Large intestine (tissue), 3 donors: ENCODE measurements at regions not wholly inside any gene's neighbourhood (a gene's known extent, or its start where the extent isn't known, plus 50 kb on each side); places are given as distances from the start of the nearest gene placed in this dataset.

Experiments
- DNase-seq, 2 donors: peaks; one replicate each; pipeline versions ENCODE4 v3.0.0 to v3.0.0-alpha.2; 2013
- H3K27ac ChIP-seq: one replicate; pipeline ENCODE4 v1.5.1; 2013; ENCODE audit warnings: low read length
- H3K27me3 ChIP-seq: 2 replicates; pipeline ENCODE4 v1.6.1; 2013; ENCODE audit warnings: low read length; ENCODE audit not compliant: control insufficient read depth, insufficient read depth
- H3K36me3 ChIP-seq: 2 replicates; pipeline ENCODE4 v1.6.1; 2013; ENCODE audit warnings: low read length; ENCODE audit not compliant: control insufficient read depth, insufficient read depth
- H3K4me1 ChIP-seq: one replicate; pipeline ENCODE4 v1.6.1; 2013; ENCODE audit warnings: low read length; ENCODE audit not compliant: control insufficient read depth, insufficient read depth
- H3K4me3 ChIP-seq: one replicate; pipeline ENCODE4 v1.5.1; 2013; ENCODE audit warnings: low read length
- H3K9me3 ChIP-seq: one replicate; pipeline ENCODE4 v1.6.1; 2013; ENCODE audit warnings: mild to moderate bottlenecking, low read depth, low read length, moderate library complexity; ENCODE audit not compliant: control insufficient read depth
- WGBS: methylation state at CpG from one replicate; pipeline ENCODE4 v1.1.5; 2013; ENCODE audit warnings: low lambda C conversion rate; ENCODE audit not compliant: insufficient coverage; 5-methylcytosine and 5-hydroxymethylcytosine counted together

DNA sequence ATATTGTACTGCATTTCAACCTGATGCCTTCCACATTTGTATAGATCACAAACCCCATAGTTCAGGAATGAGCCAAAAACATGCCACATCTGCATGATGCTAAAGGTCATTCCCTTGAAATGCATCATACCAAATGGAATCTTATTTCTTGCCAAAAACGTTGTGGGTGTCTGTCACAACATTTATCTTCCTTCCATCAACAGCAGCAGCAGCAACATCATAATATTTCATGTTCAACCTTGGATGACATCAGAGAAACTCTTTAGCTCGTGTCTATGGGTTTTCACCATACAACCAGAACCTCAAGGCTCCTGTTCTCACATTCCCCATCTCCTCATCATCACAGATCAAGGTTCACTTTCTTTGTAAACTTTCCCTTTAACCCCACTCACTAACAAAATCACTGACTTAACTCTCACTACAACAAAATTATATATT is 221.3 kb upstream of the CTAGE1 start:
- Histone ChIP-seq H3K36me3 (no peaks in the 10 kb centered on the region), H3K27me3 (no peaks in the 10 kb centered on the region), H3K4me3 (no peak overlapping the region), H3K4me1 (no peaks in the 10 kb centered on the region), H3K9me3 (no peaks in the 10 kb centered on the region), H3K27ac (no peak overlapping the region)
- no CpG with 5 or more reads among the region's 2 CpGs for WGBS
- no peak for DNase-seq

DNA sequence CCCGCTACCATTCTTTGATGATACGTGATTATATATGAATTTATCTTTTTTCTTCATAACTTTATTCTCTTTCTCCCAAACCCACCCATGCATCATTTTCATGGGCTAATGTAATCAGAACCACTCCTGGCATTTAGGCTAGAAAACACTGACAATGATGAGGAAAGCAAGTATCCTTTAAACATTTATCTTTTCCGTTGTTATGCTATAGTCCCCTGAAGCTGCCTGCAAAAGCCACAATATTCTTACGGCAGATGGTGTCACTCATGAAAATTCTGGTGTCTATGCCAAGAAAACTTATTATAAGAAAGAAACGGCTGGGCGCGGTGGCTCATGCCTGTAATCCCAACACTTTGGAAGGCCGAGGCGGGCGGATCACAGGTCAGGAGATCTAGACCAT is 221.8 kb upstream of the CTAGE1 start:
- H3K9me3 ChIP-seq, result no peaks in the 10 kb centered on the region
- H3K4me3 ChIP-seq, result no peak overlapping the region
- H3K4me1 ChIP-seq, result no peaks in the 10 kb centered on the region
- no peak for DNase-seq
- no peak overlapping the region for H3K27ac ChIP-seq
- 94% methylated on average over 4 of the region's 10 CpGs for WGBS
- no peaks in the 10 kb centered on the region for H3K27me3 ChIP-seq
- no peaks in the 10 kb centered on the region for H3K36me3 ChIP-seq

DNA sequence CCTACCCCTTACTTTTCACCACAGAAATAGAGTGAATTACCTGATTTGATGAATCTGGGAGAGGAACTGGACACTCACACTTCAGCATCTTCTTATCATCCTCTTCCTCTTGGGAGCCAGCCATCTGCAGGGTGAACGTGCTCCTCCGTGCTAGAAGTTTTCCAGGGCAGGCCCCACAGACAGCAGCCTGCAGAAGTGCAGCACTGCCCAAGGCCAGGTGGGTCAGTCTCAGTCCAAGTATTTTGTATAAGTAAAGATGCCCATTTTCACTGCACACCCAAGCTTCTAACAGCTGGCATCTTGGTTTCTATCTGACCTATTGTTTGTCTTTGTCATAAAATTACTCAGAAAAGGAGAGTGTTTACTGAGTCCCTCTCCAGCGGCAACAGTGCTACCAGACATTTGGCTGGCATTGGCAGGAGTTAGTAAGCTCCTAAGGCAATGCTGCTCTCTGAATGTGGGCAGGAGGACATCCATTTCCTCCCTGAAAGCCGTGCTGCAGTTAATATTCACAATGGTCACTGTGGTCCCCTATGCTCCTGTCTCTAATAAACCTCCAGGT is 222.6 kb upstream of the CTAGE1 start:
- Histone ChIP-seq H3K9me3 (no peaks in the 10 kb centered on the region), H3K27ac (no peak overlapping the region), H3K27me3 (no peaks in the 10 kb centered on the region), H3K36me3 (no peaks in the 10 kb centered on the region), H3K4me1 (no peaks in the 10 kb centered on the region), H3K4me3 (no peak overlapping the region)
- WGBS, result no CpG with 5 or more reads among the region's 4 CpGs
- no peak for DNase-seq

- WGBS, result 94% methylated on average over 2 of the region's 4 CpGs
- DNase-seq, result no peak
Observed at GRCh38 chr18:22641958-22642357, 224.2 kb upstream of the CTAGE1 start.

GRCh38 chr18:22643731-22644130 is 226.0 kb upstream of the CTAGE1 start:
- no peaks in the 10 kb centered on the region for H3K4me1 ChIP-seq

More at GRCh38 chr18:22641958-22642357, 224.2 kb upstream of the CTAGE1 start:
- H3K36me3 ChIP-seq, result no peaks in the 10 kb centered on the region
- no peaks in the 10 kb centered on the region for H3K4me1 ChIP-seq
- no peaks in the 10 kb centered on the region for H3K27me3 ChIP-seq
- no peak overlapping the region for H3K27ac ChIP-seq
- H3K4me3 ChIP-seq, result no peak overlapping the region
- no peaks in the 10 kb centered on the region for H3K9me3 ChIP-seq

GRCh38 chr18:22650247-22650646 is 232.5 kb upstream of the CTAGE1 start:
- no peaks in the 10 kb centered on the region for H3K4me1 ChIP-seq
- H3K9me3 ChIP-seq, result peaks cover 2% of the 10 kb centered on the region
- no peak overlapping the region for H3K27ac ChIP-seq
- no peaks in the 10 kb centered on the region for H3K36me3 ChIP-seq
- H3K4me3 ChIP-seq, result no peak overlapping the region
- no peak for DNase-seq
- H3K27me3 ChIP-seq, result no peaks in the 10 kb centered on the region

More at GRCh38 chr18:22643731-22644130, 226.0 kb upstream of the CTAGE1 start:
- Histone ChIP-seq H3K36me3 (no peaks in the 10 kb centered on the region), H3K9me3 (no peaks in the 10 kb centered on the region), H3K27ac (no peak overlapping the region), H3K4me3 (no peak overlapping the region), H3K27me3 (no peaks in the 10 kb centered on the region)
- WGBS, result no CpG with 5 or more reads among the region's 2 CpGs
- DNase-seq, result no peak

- no peak for DNase-seq
- H3K9me3 ChIP-seq, result peaks cover 11% of the 10 kb centered on the region
- WGBS, result 83% methylated on average over 1 of the region's 1 CpG
Observed at GRCh38 chr18:22657619-22658018, 239.9 kb upstream of the CTAGE1 start.

GRCh38 chr18:22658318-22658717 is 240.6 kb upstream of the CTAGE1 start:
- H3K9me3 ChIP-seq, result peaks cover 12% of the 10 kb centered on the region
- H3K36me3 ChIP-seq, result no peaks in the 10 kb centered on the region
- no peaks in the 10 kb centered on the region for H3K4me1 ChIP-seq
- H3K4me3 ChIP-seq, result no peak overlapping the region
- no peak overlapping the region for H3K27ac ChIP-seq
- 90% methylated on average over 2 of the region's 2 CpGs for WGBS
- H3K27me3 ChIP-seq, result no peaks in the 10 kb centered on the region
- DNase-seq, result no peak

More at GRCh38 chr18:22657619-22658018, 239.9 kb upstream of the CTAGE1 start:
- H3K27me3 ChIP-seq, result no peaks in the 10 kb centered on the region
- H3K27ac ChIP-seq, result no peak overlapping the region
- no peaks in the 10 kb centered on the region for H3K36me3 ChIP-seq
- no peaks in the 10 kb centered on the region for H3K4me1 ChIP-seq
- no peak overlapping the region for H3K4me3 ChIP-seq

DNA sequence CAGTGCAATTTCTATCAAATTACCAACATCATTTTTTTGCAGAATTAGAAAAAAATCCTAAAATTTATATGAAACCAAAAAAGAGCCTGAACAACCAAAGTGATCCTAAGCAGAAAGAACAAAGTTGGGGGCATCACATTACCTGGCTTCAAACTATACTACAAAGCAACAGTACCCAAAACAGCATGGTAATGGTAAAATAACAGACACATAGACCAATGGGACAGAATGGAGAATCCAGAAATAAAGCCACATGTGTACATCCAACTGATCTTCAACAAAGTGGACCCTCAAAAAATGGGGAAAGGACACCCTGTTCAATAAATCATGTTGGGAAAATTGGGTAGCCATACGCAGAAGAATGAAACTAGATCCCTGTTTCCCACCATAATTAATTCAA is 245.7 kb upstream of the CTAGE1 start:
- no peaks in the 10 kb centered on the region for H3K27me3 ChIP-seq
- DNase-seq, result no peak
- no CpG with 5 or more reads among the region's 1 CpG for WGBS
- H3K36me3 ChIP-seq, result no peaks in the 10 kb centered on the region
- H3K4me1 ChIP-seq, result no peaks in the 10 kb centered on the region
- no peak overlapping the region for H3K4me3 ChIP-seq
- H3K27ac ChIP-seq, result no peak overlapping the region
- peaks cover 6% of the 10 kb centered on the region for H3K9me3 ChIP-seq

GRCh38 chr18:22666411-22666940 is 248.8 kb upstream of the CTAGE1 start:
- peak in 1 of 2 donors; percentile 60 for DNase-seq
- Histone ChIP-seq H3K27ac (peak overlapping the region; percentile 6), H3K4me1 (no peaks in the 10 kb centered on the region)

DNA sequence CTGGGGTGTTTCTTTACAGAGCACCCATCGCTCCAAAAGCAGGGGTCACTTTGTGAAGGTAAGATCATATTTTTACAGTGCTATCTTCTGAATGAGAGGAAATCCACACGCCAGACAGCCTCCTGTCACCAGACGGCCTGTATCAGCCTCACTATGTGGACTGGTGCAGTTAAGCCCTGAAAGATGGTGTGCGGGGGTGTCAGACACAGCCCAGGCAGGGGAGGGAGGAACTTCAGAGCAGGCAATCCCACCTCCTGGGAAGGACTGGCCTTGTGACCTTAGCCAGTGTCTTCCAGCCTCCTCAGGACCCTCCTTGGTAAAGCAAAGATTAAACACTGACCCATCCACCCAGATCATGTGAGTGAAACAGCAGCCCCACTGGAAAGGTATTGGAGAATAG is 249.4 kb upstream of the CTAGE1 start:
- no peak for DNase-seq
- no CpG with 5 or more reads among the region's 4 CpGs for WGBS

More at GRCh38 chr18:22666411-22666940, 248.8 kb upstream of the CTAGE1 start:
- Histone ChIP-seq H3K36me3 (no peaks in the 10 kb centered on the region), H3K4me3 (no peak overlapping the region), H3K9me3 (peaks cover 5% of the 10 kb centered on the region), H3K27me3 (no peaks in the 10 kb centered on the region)
- no CpG with 5 or more reads among the region's 4 CpGs for WGBS

More for the DNA sequence above, 249.4 kb upstream of the CTAGE1 start:
- Histone ChIP-seq H3K27me3 (no peaks in the 10 kb centered on the region), H3K27ac (no peak overlapping the region), H3K4me1 (no peaks in the 10 kb centered on the region), H3K4me3 (no peak overlapping the region), H3K9me3 (peaks cover 5% of the 10 kb centered on the region), H3K36me3 (no peaks in the 10 kb centered on the region)
